ENCODE measurements at regions not wholly inside any gene's neighbourhood (a gene's known extent, or its start where the extent isn't known, plus 50 kb on each side); places are given as distances from the start of the nearest gene placed in this dataset.

GRCh38 chr16:14365200-14365851, 264.7 kb downstream of the PARN start:
- Histone ChIP-seq H3K27ac (ENCODE audit: low read depth in 1 of 2, low read length in 2 of 2) (no peak overlapping the region), H3K4me1 (ENCODE audit: insufficient read depth, low read length) (no peaks in the 10 kb centered on the region), H3K36me3 (ENCODE audit: insufficient read depth, low read length) (no peaks in the 10 kb centered on the region), H3K27me3 (ENCODE audit: control insufficient read depth in 1 of 2, insufficient read depth in 2 of 2, low read length in 2 of 2) (no peaks in the 10 kb centered on the region), H3K9me3 (ENCODE audit: control insufficient read depth in 1 of 2, insufficient read depth in 1 of 2, low read length in 2 of 2) (no peaks in the 10 kb centered on the region), H3K4me3 (ENCODE audit: low read length) (no peak overlapping the region)
- TF ChIP-seq CTCF (IDR thresholded peaks at IDR 0.05): no peak
- no peaks in the 10 kb centered on the region for H3K27me3 Mint-ChIP-seq
- DNase-seq (no peak), ATAC-seq (ENCODE audit: poor library complexity) (no peak)
- no peak overlapping the region for H3K4me3 Mint-ChIP-seq
- no peaks in the 10 kb centered on the region for H3K9me3 Mint-ChIP-seq
- H3K36me3 Mint-ChIP-seq (ENCODE audit: low read depth): no peaks in the 10 kb centered on the region
- ChIA-PET POLR2A (no interaction called here), CTCF (interaction anchor here (0.6 kb wide), 1 partner anchor 379 kb away, joined by 3 read pairs; no protein-coding TSS in a partner anchor)
- no peak overlapping the region for H3K27ac Mint-ChIP-seq
- no peaks in the 10 kb centered on the region for H3K4me1 Mint-ChIP-seq (ENCODE audit: low read depth)
- intact Hi-C loops (cut with DNase I, micrococcal nuclease): no loop called here

- H3K4me3 Mint-ChIP-seq: no peak overlapping the region
- no peak overlapping the region for H3K4me3 ChIP-seq (ENCODE audit: low read length)
- ChIA-PET CTCF (no interaction called here), POLR2A (no interaction called here)
- H3K27ac Mint-ChIP-seq: no peak overlapping the region
- no peaks in the 10 kb centered on the region for H3K4me1 ChIP-seq (ENCODE audit: insufficient read depth, low read length)
- TF ChIP-seq CTCF (IDR thresholded peaks at IDR 0.05): no peak
- no peaks in the 10 kb centered on the region for H3K4me1 Mint-ChIP-seq (ENCODE audit: low read depth)
- no peaks in the 10 kb centered on the region for H3K27me3 ChIP-seq (ENCODE audit: control insufficient read depth in 1 of 2, insufficient read depth in 2 of 2, low read length in 2 of 2)
- no peaks in the 10 kb centered on the region for H3K27me3 Mint-ChIP-seq
- intact Hi-C loops (cut with DNase I, micrococcal nuclease): no loop called here
- H3K36me3 ChIP-seq (ENCODE audit: insufficient read depth, low read length): no peaks in the 10 kb centered on the region
- no peaks in the 10 kb centered on the region for H3K9me3 Mint-ChIP-seq
- no peak overlapping the region for H3K27ac ChIP-seq (ENCODE audit: low read depth in 1 of 2, low read length in 2 of 2)
- H3K9me3 ChIP-seq (ENCODE audit: control insufficient read depth in 1 of 2, insufficient read depth in 1 of 2, low read length in 2 of 2): no peaks in the 10 kb centered on the region
- ATAC-seq (ENCODE audit: poor library complexity) (no peak), DNase-seq (no peak)
- no peaks in the 10 kb centered on the region for H3K36me3 Mint-ChIP-seq (ENCODE audit: low read depth)
Measured at GRCh38 chr16:14364386-14365199, 265.5 kb downstream of the PARN start.

- Mint-ChIP-seq H3K4me3 (no peak overlapping the region), H3K9me3 (no peaks in the 10 kb centered on the region), H3K27ac (no peak overlapping the region), H3K36me3 (ENCODE audit: low read depth) (no peaks in the 10 kb centered on the region), H3K4me1 (ENCODE audit: low read depth) (no peaks in the 10 kb centered on the region), H3K27me3 (no peaks in the 10 kb centered on the region)
- no peak for TF ChIP-seq CTCF (IDR thresholded peaks at IDR 0.05)
- intact Hi-C loops (cut with DNase I, micrococcal nuclease): no loop called here
- DNase-seq: no peak
- no peaks in the 10 kb centered on the region for H3K36me3 ChIP-seq (ENCODE audit: insufficient read depth, low read length)
- no peak for ATAC-seq (ENCODE audit: poor library complexity)
- CTCF ChIA-PET: no interaction called here
- POLR2A ChIA-PET: no interaction called here
- no peaks in the 10 kb centered on the region for H3K27me3 ChIP-seq (ENCODE audit: control insufficient read depth in 1 of 2, insufficient read depth in 2 of 2, low read length in 2 of 2)
- no peaks in the 10 kb centered on the region for H3K9me3 ChIP-seq (ENCODE audit: control insufficient read depth in 1 of 2, insufficient read depth in 1 of 2, low read length in 2 of 2)
- no peaks in the 10 kb centered on the region for H3K4me1 ChIP-seq (ENCODE audit: insufficient read depth, low read length)
- H3K27ac ChIP-seq (ENCODE audit: low read depth in 1 of 2, low read length in 2 of 2): no peak overlapping the region
- H3K4me3 ChIP-seq (ENCODE audit: low read length): no peak overlapping the region
Measured at GRCh38 chr16:14364112-14364385, 266.0 kb downstream of the PARN start.
